Natural killer cell treated with Interleukin-12 subunit alpha and Interleukin-12 subunit beta and Interleukin-15 and Interleukin-18, amount 100 ng/mL, for 72 hours (primary cell): ENCODE measurements at regions not wholly inside any gene's neighbourhood (a gene's known extent, or its start where the extent isn't known, plus 50 kb on each side); places are given as distances from the start of the nearest gene placed in this dataset.
"Not testable (repeated sequence)": the region's sequence is repeated elsewhere in the genome, so short reads cannot be mapped to it uniquely, and the experiment has no call there.

Experiments used
- ATAC-seq, 2 donors: fragments of 150-1000 bp; cut with Tn5 transposase in 1 of 2; sonication (Bioruptor Pico), chemical (Tn5 transposase) in 1 of 2; 2 replicates each; pipeline ENCODE4 v1.10.0; 2021
- DNase-seq: peaks from one replicate; pipeline ENCODE4 v3.0.0; 2022; ENCODE audit warnings: low spot score
- H3K27ac Mint-ChIP-seq, 2 donors: 1 replicate in 1 of 2; 2 replicates in 1 of 2; pipeline ENCODE4 v1.8.0; 2022; ENCODE audit warnings: mixed read lengths in 2 of 2, mild to moderate bottlenecking in 1 of 2, moderate library complexity in 1 of 2
- H3K27me3 Mint-ChIP-seq, 2 donors: 1 replicate in 1 of 2; 2 replicates in 1 of 2; pipeline ENCODE4 v1.8.0; 2022; ENCODE audit warnings: mixed read lengths in 2 of 2
- H3K36me3 Mint-ChIP-seq: one replicate; pipeline ENCODE4 v1.8.0; 2022; ENCODE audit warnings: mixed read lengths
- H3K4me1 Mint-ChIP-seq, 2 donors: 1 replicate in 1 of 2; 2 replicates in 1 of 2; pipeline ENCODE4 v1.8.0; 2022; ENCODE audit warnings: low read depth in 2 of 2, mixed read lengths in 2 of 2, mild to moderate bottlenecking in 1 of 2
- H3K4me3 Mint-ChIP-seq: one replicate; pipeline ENCODE4 v1.8.0; 2022; ENCODE audit warnings: mixed read lengths
- H3K9me3 Mint-ChIP-seq: 2 replicates; pipeline ENCODE4 v1.8.0; 2022; ENCODE audit warnings: mixed read lengths

DNA sequence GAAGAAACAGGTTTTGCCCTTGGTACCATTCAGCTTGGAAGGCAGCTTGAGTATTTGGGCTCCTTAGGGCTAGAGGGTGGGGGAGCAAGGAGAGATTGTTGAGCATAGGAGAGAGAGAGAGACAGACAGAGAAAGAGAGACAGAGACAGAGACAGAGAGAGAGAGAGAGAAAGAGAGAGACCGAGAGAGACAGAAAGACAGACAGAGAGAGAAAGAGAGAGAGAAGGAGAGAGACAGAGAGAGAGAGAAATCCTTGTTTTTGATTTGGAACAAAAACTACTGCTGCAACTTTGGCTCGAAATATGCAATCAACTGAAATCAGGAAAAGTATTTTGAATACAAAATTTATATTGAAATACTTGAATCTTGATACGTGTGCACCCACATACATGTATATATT lies 85.8 kb upstream of the ZNF536 start:
- Mint-ChIP-seq H3K4me1 (no peaks in the 10 kb centered on the region), H3K36me3 (no peaks in the 10 kb centered on the region), H3K4me3 (no peak overlapping the region), H3K9me3 (peaks cover 7% of the 10 kb centered on the region), H3K27me3 (peaks cover 2 to 29% of the 10 kb centered on the region in 2 donors), H3K27ac (no peak overlapping the region)
- DNase-seq (no peak), ATAC-seq (no peak)

DNA sequence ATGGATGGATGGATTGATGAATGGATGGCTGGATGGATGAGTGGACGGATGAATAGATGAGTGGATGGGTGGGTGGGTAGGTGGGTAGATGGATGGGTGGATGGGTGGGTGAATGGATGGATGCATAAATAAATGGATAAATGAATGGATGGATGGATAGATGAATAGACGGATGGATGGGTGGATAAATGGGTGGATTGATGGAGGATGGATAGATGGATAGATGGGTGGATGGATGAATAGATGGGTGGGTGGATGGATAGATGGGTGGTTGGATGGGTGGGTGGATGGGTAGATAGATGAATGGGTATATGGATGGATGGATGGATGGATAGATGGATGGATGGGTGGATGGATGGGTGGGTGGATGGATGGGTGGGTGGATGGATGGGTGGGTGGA lies 84.9 kb upstream of the ZNF536 start:
- no peak for ATAC-seq
- DNase-seq = no peak
- Mint-ChIP-seq H3K4me1 (no peaks in the 10 kb centered on the region), H3K27me3 (peaks cover 2 to 29% of the 10 kb centered on the region in 2 donors), H3K9me3 (peaks cover 7% of the 10 kb centered on the region), H3K4me3 (no peak overlapping the region), H3K36me3 (no peaks in the 10 kb centered on the region), H3K27ac (no peak overlapping the region)

DNA sequence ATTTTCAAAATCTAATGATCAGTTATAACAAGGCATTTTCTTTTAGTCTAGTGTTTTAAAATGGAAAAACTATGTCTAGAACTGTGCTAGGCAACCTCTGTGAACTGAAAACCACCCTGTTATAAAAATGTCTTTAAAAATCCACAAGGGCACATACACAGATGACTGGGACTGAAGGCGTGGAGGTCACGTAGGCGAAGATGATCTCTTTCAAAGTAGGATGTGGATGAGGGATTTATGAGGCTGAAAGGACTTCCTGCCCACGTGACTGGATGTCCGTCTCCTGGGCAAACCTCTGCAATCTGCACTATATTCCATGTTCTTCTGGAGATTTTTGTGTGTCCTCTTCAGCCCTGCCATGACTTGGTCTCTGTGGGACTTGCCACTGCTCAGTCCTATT lies 84.2 kb upstream of the ZNF536 start:
- no peaks in the 10 kb centered on the region for H3K36me3 Mint-ChIP-seq
- ATAC-seq (no peak), DNase-seq (no peak)
- H3K27ac Mint-ChIP-seq = no peak overlapping the region
- peaks cover 7% of the 10 kb centered on the region for H3K9me3 Mint-ChIP-seq
- no peak overlapping the region for H3K4me3 Mint-ChIP-seq
- H3K27me3 Mint-ChIP-seq = peaks cover 2 to 23% of the 10 kb centered on the region in 2 donors
- no peaks in the 10 kb centered on the region for H3K4me1 Mint-ChIP-seq

DNA sequence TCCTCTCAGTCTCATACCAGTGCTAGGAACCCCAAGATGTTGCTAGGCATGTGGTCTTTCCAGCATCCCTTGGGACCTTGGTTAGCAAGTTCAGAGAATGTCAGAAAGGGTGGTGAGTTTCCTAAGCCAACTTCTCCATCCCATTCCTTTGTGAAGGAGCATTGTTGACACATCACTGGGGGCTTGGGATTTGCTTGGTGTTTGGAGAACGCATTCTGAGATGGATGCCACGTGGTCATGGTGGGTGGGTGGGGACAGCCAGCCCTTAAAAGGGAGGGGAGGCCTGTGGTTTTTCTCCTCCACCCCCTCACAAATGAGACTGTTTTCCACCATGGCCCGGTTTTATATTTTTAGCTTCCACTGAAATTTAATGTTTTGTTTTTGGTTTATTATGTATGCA lies 83.3 kb upstream of the ZNF536 start:
- Mint-ChIP-seq H3K27ac (no peak overlapping the region), H3K4me3 (no peak overlapping the region), H3K36me3 (no peaks in the 10 kb centered on the region), H3K27me3 (peaks cover 2 to 16% of the 10 kb centered on the region in 2 donors), H3K4me1 (no peaks in the 10 kb centered on the region), H3K9me3 (peaks cover 7% of the 10 kb centered on the region)
- no peak for ATAC-seq
- DNase-seq = no peak

DNA sequence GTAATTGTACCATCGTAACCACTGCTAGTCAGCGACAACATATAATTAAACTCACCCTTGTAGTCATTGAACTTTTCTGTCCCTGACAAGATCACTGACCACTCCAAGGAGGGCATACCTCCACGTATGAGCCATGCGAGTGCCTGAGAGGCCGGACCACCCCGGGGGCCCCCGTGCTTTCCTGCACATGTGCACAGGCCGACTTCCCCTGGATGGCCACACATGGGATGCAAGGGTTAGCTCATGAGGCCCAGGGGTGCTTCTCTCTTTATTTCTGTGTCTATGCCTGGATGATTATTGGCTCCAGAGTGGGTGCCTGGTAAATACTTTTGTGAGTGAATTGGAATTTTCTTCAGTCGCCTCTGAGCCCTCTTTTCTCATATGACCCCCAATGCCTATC lies 82.8 kb upstream of the ZNF536 start:
- Mint-ChIP-seq H3K36me3 (no peaks in the 10 kb centered on the region), H3K9me3 (peaks cover 7% of the 10 kb centered on the region), H3K27ac (no peak overlapping the region), H3K4me3 (no peak overlapping the region), H3K27me3 (peaks cover 2 to 16% of the 10 kb centered on the region in 2 donors), H3K4me1 (no peaks in the 10 kb centered on the region)
- ATAC-seq (no peak), DNase-seq (no peak)

DNA sequence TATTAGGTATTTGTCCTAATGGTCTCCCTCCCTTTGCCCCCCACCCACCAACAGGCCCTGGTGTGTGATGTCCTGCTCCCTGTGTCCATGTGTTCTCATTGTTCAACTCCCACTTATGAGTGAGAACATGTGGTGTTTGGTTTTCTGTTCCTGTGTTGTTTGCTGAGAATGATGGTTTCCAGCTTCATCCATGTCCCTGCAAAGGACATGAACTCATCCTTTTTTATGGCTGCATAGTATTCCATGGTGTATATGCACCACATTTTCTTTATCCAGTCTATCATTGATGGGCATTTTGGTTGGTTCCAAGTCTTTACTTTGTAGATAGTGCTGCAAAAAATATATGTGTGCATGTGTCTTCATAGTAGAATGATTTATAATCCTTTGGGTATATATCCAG lies 81.4 kb upstream of the ZNF536 start:
- not testable (repeated sequence) for H3K9me3 Mint-ChIP-seq
- H3K27me3 Mint-ChIP-seq = peaks cover 2 to 16% of the 10 kb centered on the region in 2 donors

DNA sequence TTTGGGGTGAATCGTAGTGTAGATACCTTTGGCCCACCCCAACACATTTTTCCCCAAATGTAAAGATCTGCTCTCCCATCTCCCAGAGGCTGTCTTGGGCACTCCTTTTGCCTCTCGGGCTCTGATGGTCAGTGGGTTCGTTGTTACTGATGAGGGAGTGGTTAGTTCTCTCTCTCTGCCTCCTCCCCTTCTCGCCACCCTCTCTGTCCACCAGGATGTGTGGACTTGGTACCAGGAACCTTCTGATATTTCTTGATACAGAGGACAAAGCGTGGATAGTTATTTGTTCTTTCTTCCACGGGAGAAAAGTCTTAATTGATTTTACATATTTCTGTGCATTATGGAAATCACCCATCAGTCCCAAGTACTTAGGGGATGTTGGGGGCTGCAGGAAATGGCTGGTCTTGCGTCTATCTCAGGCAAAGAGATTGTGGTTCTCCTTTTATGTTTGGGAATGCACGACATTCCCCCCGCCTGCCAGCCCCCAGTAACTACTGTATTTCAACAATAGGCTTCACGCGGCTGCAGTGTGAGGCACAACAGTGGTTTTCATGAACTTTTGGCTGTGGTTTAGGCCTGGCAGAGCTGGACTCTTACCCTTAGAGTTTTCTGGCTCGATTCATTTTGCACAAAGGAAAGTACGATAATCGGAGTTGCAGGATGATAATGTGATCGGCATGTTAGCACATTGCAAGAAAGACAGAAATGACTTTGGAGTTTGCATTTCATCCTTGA lies 79.0 kb upstream of the ZNF536 start:
- Mint-ChIP-seq H3K27ac (no peak overlapping the region), H3K36me3 (no peaks in the 10 kb centered on the region), H3K4me1 (no peaks in the 10 kb centered on the region), H3K9me3 (no peaks in the 10 kb centered on the region), H3K27me3 (peaks cover 0 to 2% of the 10 kb centered on the region in 2 donors), H3K4me3 (no peak overlapping the region)
- ATAC-seq = no peak
- no peak for DNase-seq

More for the DNA sequence above, 81.4 kb upstream of the ZNF536 start:
- ATAC-seq, H3K27ac Mint-ChIP-seq, H3K4me3 Mint-ChIP-seq, DNase-seq, H3K4me1 Mint-ChIP-seq, H3K36me3 Mint-ChIP-seq: not testable (repeated sequence)

DNA sequence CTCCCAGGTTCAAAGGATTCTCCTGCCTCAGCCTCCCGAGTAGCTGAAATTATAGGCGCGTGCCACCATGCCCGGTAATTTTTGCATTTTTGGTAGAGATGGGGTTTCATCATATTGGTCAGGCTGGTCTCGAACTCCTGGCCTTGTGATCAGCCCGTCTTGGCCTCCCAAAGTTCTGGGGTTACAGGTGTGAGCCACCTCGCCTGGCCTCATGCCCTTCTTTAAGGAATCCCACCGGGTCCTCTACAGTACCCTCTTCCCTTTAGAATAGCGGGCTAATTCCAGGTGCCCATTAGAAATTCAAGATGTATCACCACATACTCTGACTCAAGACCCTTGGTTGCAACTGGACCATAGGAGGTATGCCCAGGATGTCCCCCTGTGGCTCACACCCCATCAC lies 74.2 kb upstream of the ZNF536 start:
- ATAC-seq (no peak), DNase-seq (no peak)
- Mint-ChIP-seq H3K4me3 (no peak overlapping the region), H3K27me3 (peaks cover 2 to 15% of the 10 kb centered on the region in 2 donors), H3K9me3 (no peaks in the 10 kb centered on the region), H3K36me3 (no peaks in the 10 kb centered on the region), H3K27ac (no peak overlapping the region), H3K4me1 (no peaks in the 10 kb centered on the region)

DNA sequence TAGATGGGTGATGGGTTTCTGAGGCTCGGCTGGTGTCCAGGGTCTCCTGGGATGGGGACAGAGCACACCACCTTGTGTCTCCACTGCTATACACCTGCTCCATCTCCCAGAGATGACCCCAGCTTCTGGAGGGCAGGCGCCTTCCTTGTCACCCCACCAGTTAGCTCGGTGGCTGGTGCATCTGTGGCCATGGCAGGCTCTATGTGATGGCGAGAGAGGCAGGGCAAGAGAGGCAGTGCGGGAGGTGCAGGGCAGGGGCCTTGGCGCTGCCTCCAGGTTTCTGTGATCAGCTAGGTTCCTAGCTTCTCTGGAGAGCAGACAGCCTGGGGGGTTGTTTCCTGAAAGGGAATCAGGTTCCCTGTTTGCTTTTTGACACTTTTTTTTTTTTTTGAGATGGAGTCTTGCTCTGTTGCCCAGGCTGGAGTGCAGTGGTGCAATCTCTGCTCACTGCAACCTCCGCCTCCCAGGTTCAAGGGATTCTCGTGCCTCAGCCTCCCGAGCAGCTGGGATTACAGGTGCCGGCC lies 69.0 kb upstream of the ZNF536 start:
- H3K27me3 Mint-ChIP-seq = peaks cover 5 to 22% of the 10 kb centered on the region in 2 donors
- DNase-seq (no peak), ATAC-seq (no peak)
- H3K36me3 Mint-ChIP-seq = no peaks in the 10 kb centered on the region
- no peak overlapping the region for H3K27ac Mint-ChIP-seq
- no peak overlapping the region for H3K4me3 Mint-ChIP-seq
- no peaks in the 10 kb centered on the region for H3K9me3 Mint-ChIP-seq
- H3K4me1 Mint-ChIP-seq = no peaks in the 10 kb centered on the region

DNA sequence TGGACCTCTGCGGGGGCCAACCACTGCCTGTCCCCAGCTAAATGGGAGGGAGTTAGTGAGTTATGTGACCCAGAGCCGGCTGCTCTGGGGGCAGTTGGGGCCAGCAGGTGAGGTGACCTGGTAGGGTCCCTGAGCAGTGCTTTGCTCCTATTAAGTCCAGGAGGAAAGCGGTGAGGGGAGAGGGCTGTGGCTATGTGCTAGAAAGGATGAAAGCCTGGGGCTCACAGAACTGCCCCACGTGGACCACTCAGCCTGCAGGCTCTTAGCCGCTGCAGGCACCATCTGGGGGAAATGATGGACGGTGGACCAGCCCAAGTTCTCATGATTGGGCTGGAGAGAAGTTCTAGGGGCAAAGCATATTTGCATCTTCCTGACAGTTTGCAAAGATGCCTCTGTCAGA lies 67.6 kb upstream of the ZNF536 start:
- H3K36me3 Mint-ChIP-seq = no peaks in the 10 kb centered on the region
- H3K9me3 Mint-ChIP-seq = no peaks in the 10 kb centered on the region
- ATAC-seq = peak in 1 of 2 donors; percentile 24
- no peak overlapping the region for H3K27ac Mint-ChIP-seq
- no peak overlapping the region for H3K4me3 Mint-ChIP-seq
- H3K4me1 Mint-ChIP-seq = no peaks in the 10 kb centered on the region
- peaks cover 6 to 22% of the 10 kb centered on the region in 2 donors for H3K27me3 Mint-ChIP-seq
- no peak for DNase-seq

DNA sequence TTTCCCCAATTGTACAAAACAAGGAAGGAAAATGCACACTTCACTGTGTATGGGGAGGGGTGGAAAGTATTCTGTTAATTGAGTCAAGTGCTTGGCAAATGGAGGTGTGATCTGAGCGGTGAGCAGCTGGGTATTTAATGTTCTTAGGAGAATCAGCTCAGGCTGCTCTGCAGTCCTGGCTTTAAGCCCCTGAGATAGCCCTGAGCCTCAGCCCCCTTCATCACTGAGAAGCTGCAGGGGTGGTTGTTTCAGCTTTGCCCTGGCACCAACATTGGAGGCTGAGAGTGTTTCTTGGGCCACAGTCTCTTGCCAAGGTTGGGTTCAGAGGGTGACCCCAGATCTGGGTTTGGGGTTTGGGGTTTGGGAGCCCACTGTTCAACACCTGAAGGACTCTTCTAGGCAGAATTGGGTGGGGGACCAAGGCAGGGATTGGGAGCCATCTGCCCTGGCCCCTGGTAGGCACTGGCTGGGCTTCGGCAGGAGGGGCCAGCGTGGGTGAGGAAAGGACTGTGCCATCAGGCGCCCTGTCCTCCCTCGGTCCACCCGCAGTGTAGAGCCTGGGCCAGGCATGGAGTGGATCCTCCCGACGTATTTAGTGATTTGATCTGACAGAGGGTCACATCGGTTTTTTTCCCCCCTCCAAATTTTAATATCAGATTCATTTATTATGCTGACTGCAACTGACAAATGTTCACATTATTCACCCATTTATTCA lies 66.7 kb upstream of the ZNF536 start:
- no peaks in the 10 kb centered on the region for H3K36me3 Mint-ChIP-seq
- H3K4me1 Mint-ChIP-seq = no peaks in the 10 kb centered on the region

DNA sequence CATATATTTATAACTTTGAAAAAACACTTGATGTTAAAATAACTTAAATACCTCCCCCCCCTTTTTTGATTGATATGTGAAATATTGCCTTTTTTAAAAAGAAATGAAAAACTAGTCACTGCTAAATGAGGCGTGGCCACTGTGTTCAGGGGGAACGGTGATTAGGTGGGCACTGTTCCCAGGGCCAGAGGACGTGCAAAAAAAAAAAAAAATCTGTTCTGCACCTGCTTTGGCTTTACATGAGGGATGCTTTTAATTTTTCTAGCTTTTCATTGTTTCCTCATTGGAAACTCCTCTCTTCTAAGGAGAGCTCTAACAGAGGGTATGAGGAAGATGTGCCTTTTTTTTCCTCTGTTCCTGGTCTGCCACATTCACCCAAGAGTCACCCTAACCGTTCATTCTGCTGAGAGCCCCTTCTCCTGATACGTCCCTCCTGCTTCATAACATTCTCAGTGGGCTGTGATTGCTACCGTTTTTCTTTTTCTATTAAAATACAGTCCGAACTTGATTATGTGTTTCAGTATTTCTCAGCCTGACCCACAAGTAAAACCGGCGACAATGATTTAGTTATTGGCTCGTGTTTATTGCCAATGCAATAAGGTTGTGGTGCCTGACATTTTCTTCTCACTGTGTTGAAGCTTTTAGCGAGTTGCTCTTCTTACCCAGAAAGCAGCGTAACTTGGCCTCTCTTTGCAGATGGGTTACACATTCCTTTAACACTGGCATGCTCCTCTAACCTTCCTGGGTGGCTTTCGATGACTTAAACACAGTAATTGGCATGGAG lies 64.8 kb upstream of the ZNF536 start:
- H3K9me3 Mint-ChIP-seq = no peaks in the 10 kb centered on the region
- no peaks in the 10 kb centered on the region for H3K4me1 Mint-ChIP-seq
- DNase-seq (no peak), ATAC-seq (no peak)
- H3K27me3 Mint-ChIP-seq = peaks cover 7% of the 10 kb centered on the region in 2 donors
- no peak overlapping the region for H3K4me3 Mint-ChIP-seq
- no peak overlapping the region for H3K27ac Mint-ChIP-seq
- no peaks in the 10 kb centered on the region for H3K36me3 Mint-ChIP-seq

More for the DNA sequence above, 66.7 kb upstream of the ZNF536 start:
- Mint-ChIP-seq H3K9me3 (no peaks in the 10 kb centered on the region), H3K4me3 (no peak overlapping the region), H3K27me3 (peaks cover 7 to 16% of the 10 kb centered on the region in 2 donors), H3K27ac (no peak overlapping the region)
- DNase-seq (no peak), ATAC-seq (no peak)

DNA sequence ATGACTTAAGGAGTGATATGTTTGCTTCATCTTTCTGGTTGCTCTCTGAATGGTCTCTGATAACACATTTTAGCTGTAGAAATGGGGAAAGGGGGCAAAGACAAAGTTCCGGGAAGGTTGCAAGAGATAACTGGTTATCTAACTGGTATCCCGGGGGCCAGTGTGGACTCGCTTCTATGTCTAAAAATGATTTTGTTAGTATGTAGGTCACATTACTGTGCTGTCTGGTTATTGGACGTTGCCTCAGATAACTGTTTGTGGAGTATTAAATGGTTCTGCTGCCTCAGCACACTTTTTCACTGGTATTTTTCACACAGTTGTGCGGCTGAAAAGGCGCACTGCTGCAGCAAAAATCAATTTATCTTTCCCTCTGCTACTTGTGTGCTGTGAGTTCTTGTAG lies 63.0 kb upstream of the ZNF536 start:
- H3K4me3 Mint-ChIP-seq = no peak overlapping the region
- DNase-seq (no peak), ATAC-seq (no peak)
- no peak overlapping the region for H3K27ac Mint-ChIP-seq
- H3K4me1 Mint-ChIP-seq = no peaks in the 10 kb centered on the region
- H3K27me3 Mint-ChIP-seq = peaks cover 7% of the 10 kb centered on the region in 2 donors
- H3K36me3 Mint-ChIP-seq = no peaks in the 10 kb centered on the region
- H3K9me3 Mint-ChIP-seq = no peaks in the 10 kb centered on the region
